NB4 (cell line): ENCODE measurements at regions not wholly inside any gene's neighbourhood (a gene's known extent, or its start where the extent isn't known, plus 50 kb on each side); places are given as distances from the start of the nearest gene placed in this dataset.
"Not testable (repeated sequence)": the region's sequence is repeated elsewhere in the genome, so short reads cannot be mapped to it uniquely, and the experiment has no call there.

ENCODE experiments used
- DNase-seq: peaks from one replicate; pipeline ENCODE4 v3.0.0; 2010; ENCODE audit warnings: low read depth
- H3K4me3 ChIP-seq: one replicate; pipeline ENCODE4 v1.5.1; 2011; ENCODE audit warnings: mild to moderate bottlenecking, low read depth, low read length, moderate library complexity
- MAX ChIP-seq: IDR thresholded peaks from 2 replicates; pipeline ENCODE4 v1.6.1; 2011; ENCODE audit warnings: low read depth, low read length
- MYC ChIP-seq: IDR thresholded peaks from 2 replicates; pipeline ENCODE4 v1.6.1; 2011; ENCODE audit warnings: low read depth, low read length
- POLR2A ChIP-seq: IDR thresholded peaks from 2 replicates; pipeline ENCODE4 v1.6.1; 2011; ENCODE audit warnings: mild to moderate bottlenecking; ENCODE audit not compliant: insufficient read length; ENCODE audit errors: extremely low read depth
- TF ChIP-seq, protein P1 (sequence below): IDR thresholded peaks from one replicate; pipeline ENCODE4 v1.5.1; 2012; ENCODE audit warnings: low read depth, low read length

GRCh38 chrX:1020634-1021166 is 191.7 kb downstream of the CRLF2 start:
- TF ChIP-seq MYC (no peak), POLR2A (no peak), MAX (no peak)
- TF ChIP-seq, protein P1, sequence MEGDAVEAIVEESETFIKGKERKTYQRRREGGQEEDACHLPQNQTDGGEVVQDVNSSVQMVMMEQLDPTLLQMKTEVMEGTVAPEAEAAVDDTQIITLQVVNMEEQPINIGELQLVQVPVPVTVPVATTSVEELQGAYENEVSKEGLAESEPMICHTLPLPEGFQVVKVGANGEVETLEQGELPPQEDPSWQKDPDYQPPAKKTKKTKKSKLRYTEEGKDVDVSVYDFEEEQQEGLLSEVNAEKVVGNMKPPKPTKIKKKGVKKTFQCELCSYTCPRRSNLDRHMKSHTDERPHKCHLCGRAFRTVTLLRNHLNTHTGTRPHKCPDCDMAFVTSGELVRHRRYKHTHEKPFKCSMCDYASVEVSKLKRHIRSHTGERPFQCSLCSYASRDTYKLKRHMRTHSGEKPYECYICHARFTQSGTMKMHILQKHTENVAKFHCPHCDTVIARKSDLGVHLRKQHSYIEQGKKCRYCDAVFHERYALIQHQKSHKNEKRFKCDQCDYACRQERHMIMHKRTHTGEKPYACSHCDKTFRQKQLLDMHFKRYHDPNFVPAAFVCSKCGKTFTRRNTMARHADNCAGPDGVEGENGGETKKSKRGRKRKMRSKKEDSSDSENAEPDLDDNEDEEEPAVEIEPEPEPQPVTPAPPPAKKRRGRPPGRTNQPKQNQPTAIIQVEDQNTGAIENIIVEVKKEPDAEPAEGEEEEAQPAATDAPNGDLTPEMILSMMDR = no peak
- DNase-seq = no peak
- H3K4me3 ChIP-seq = no peak overlapping the region

DNA sequence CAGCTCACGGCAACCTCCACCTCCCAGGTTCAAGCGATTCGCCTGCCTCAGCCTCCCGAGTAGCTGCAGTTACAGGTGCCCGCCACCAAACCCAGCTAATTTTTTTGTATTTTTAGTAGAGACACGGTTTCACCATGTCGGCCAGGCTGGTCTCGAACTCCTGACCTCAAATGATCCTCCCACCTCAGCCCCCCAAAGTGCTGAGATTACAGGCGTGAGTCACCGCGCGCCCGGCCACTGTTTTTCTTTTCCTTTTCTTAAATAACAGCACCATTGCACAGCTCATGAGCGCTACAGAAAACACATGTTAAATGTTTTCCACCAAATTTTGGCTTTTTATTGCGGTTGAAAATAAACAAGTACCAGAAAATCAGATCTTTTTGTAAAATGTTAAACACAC is 195.5 kb downstream of the CRLF2 start:
- H3K4me3 ChIP-seq, DNase-seq: not testable (repeated sequence)

DNA sequence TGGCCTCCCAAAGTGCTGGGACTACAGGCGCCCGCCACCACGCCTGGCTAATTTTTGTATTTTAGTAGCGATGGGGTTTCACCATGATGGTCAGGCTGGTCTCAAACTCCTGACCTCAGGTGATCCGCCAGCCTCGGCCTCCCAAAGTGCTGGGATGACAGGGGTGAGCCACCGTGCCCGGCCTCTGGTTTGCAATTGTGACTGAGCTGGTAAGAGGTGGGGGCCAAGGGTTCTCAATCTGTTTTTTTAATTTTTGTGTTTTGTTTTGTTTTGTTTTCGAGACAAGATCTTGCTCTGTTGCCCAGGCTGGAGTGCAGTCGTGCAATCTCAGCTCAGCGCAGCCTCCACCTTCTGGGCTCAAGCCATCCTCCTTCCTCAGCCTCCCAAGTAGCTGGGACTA is 196.2 kb downstream of the CRLF2 start:
- DNase-seq, H3K4me3 ChIP-seq: not testable (repeated sequence)

DNA sequence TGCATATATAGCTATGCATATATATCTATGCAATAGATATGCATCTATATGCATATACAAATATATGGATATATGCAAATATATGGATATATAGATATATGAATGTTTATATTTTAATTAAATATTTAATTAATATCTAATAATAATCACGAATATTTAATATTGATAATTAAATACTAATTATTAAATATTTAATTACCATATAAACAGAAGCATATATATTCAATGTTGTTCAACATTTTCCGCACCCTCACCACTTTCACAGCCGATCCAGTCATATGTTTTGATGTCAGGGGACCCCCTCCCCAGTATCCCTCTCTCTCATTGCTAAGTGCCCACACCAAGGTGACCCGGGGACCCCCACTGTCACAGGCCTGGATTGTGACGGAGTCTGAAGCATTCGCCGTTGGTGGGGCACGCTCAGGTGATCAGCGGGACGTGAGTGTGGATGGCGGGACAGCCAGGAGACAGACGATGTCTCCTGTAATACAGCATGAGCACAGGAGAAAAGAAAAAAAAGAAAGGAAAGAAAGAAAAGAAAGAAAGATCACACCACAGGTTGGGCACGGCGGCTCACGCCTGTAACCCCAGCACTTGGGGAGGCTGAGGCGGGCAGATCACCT is 199.7 kb downstream of the CRLF2 start:
- DNase-seq = no peak
- TF ChIP-seq POLR2A (no peak), MYC (no peak), MAX (no peak)
- TF ChIP-seq, protein P1 = no peak
- H3K4me3 ChIP-seq = no peak overlapping the region

DNA sequence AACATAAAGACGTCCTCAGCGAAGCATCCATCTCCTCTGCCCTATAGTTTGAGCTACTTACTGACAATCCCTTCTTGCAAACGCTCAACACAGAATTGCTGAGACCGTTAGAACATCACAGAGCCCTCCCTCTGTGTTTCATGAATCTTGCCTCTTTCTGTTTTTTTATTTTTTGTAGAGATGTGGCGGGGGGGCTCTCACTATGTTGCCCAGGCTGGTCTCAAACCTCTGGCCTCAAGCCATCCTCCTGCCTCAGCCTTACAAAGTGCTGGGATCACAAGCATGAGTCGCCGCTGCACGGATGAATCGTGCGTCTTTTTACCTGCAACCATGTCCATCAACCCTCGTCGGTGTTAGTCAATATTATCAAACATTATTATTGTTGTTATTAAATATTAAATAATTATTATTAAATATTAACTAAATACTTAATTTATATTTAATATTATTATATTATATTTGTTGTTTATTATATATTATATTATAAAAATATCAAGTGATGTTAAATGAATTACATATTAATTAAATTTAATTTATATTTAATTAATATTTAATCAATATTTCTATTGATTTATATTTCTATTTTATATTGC is 200.7 kb downstream of the CRLF2 start:
- no peak overlapping the region for H3K4me3 ChIP-seq
- DNase-seq = peak; percentile 3
- TF ChIP-seq POLR2A = no peak
- no peak for TF ChIP-seq MYC
- TF ChIP-seq, protein P1 = no peak
- TF ChIP-seq MAX = no peak

DNA sequence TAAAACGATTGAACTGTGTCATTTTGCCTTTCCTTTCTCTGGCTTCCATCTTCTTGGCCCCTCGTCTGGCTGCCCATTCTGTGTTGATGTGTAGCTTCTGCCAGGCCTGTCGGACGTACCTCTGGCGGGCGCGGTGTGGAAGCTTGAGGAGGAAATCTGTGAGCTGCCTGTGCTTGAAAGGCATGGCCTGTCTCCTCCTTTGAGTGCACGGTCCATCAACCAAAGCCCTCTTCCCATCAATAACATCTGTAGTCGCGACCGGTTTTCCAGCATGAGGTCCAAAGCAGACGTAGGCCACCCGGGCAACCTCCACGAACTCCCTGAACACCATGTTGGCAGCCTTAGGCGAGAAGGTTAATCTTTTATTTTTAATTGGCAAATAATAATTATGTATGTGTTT is 202.7 kb downstream of the CRLF2 start:
- TF ChIP-seq, protein P1 = no peak
- no peak for TF ChIP-seq MAX
- TF ChIP-seq POLR2A = no peak
- TF ChIP-seq MYC = no peak
- no peak overlapping the region for H3K4me3 ChIP-seq
- no peak for DNase-seq

- no peak overlapping the region for H3K4me3 ChIP-seq
- TF ChIP-seq MAX (no peak), POLR2A (no peak), MYC (no peak)
- TF ChIP-seq, protein P1 = no peak
- no peak for DNase-seq
Measured at GRCh38 chrX:1006156-1006730, 206.2 kb downstream of the CRLF2 start.
